Endometrium (tissue), 2 donors: ENCODE measurements at regions not wholly inside any gene's neighbourhood (a gene's known extent, or its start where the extent isn't known, plus 50 kb on each side); places are given as distances from the start of the nearest gene placed in this dataset.
"Not testable (repeated sequence)": the region's sequence is repeated elsewhere in the genome, so short reads cannot be mapped to it uniquely, and the experiment has no call there.

ENCODE experiments used
- FAIRE-seq: peaks from 2 replicates; lab custom pipeline; 2012; peaks lifted over from hg19 to GRCh38; lab: Jason Lieb, UNC
- donor health status: control.
- donor health status: control.

DNA sequence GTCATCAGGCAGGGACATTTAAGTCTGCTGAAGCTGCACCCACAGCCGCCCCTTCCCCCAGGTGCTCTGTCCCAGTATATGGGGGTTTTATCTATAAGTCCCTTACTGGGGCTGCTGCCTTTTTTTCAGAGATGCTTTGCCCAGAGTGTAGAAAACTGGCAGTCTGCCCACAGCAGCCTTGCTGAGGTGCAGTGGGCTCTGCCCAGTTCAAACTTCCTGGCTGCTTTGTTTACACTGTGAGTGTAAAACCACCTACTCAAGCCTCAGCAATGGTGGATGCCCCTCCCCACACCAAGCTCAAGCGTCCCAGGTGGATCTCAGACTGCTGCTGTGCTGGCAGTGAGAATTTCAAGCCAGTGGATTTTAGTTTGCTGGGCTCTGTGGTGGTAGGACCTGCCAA is 114.2 kb upstream of the GLRA1 start:
- not testable (repeated sequence) for FAIRE-seq

DNA sequence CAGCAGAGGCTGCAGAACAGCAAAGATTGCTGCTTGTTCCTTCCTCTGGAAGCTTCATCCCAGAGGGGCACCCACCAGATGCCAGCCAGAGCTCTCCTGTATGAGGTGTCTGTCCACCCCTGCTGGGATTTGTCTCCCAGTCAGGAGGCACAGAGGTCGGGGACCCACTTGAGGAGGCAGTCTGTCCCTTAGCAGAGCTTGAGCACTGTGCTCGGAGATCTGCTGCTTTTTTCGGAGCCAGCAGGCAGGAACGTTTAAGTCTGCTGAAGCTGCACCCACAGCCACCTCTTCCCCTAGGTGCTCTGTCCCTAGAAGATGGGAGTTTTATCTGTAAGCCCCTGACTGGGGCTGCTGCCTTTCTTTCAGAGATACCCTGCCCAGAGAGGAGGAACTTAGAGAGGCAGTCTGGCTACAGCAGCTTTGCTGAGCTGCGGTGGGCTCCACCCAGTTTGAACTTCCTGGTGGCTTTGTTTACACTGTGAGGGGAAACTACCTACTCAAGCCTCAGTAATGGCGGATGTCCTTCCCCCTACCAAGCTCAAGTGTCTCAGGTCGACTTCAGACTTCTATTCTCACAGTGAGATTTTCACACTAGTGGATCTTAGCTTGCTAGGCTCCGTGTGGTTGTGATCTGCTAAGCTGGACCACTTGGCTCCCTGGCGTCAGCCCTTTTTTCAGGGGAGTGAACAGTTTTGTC is 101.8 kb upstream of the GLRA1 start:
- not testable (repeated sequence) for FAIRE-seq

DNA sequence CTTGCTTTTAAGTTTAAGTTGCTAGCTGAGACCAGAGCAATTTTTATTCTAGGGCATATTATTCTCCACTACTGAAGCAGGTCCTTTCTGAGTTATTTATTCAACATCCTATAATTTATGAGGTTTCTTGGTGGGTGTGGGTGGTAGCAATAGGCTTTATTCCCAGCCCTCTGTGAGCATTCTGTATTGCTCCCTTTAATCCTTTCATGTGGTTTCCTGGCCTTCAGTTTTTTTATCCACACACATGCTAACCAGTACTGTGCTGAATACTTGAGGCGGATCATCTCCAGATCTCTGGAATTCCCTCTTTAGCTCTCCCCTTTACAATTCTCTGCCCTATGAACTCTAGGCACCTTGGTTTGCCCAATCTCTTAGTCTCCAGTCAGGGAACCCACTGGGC is 91.8 kb upstream of the GLRA1 start:
- no peak for FAIRE-seq

DNA sequence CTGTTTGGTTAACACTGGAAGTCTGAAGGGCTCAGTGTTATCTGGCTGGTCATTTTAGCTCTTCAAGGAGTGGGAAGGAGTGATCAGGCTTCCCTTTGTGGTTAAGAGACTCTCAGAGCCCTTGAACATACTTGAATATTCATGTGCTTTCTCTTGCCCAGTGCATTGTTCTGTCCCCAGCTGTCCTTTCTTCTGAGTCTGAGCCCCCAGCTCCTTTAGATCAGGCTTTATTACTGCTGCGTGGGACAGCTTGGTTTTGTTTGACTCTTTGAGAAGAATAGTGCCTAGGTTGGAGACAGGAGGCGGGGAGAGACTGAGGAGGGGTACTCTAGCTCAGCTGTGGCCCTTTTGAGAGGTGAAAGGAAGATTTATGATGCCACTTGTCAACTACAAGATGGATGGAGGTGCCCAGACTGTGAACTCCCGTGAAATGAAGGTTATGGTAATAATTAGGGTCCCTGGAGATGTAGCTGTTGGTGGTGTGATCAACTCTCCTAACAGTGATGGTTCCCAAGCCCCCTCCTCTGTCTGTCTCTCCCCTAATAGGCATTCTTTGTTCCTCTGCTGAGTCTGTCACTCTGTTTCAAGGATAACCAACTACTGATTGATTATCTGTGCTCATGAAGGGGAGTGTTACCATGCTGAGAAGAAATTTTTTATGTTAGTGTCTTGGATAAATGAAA is 83.1 kb upstream of the GLRA1 start:
- FAIRE-seq = no peak

DNA sequence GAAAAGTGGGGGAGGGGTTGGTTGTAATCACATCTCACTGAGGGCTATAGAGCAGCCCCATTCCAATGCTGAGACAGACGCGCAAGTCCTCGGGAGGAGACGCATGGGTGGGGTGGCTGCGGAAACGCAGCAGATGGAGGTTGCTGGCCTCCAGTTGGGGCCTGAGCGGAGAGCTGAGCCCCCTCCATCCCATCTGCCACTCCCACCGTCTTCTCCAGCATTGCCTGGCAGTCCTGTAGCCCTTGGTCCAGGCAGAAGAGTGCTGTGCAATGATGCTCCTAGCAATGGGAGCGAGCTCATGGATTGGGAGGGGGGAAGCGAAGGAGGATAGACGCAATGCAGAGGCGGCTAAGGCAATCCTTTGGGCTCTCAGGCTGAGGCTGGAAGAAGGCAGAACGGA is 79.4 kb upstream of the GLRA1 start:
- FAIRE-seq = no peak
